IgD-negative memory B cell (primary cell): ENCODE measurements at regions not wholly inside any gene's neighbourhood (a gene's known extent, or its start where the extent isn't known, plus 50 kb on each side); places are given as distances from the start of the nearest gene placed in this dataset.
"Not testable (repeated sequence)": the region's sequence is repeated elsewhere in the genome, so short reads cannot be mapped to it uniquely, and the experiment has no call there.

ENCODE experiments used
- H3K27ac Mint-ChIP-seq, 3 donors: one replicate each; pipeline ENCODE4 v1.8.0; 2020 to 2022; ENCODE audit warnings: mild to moderate bottlenecking in 3 of 3, mixed read lengths in 3 of 3, moderate library complexity in 1 of 3
- H3K27me3 Mint-ChIP-seq: one replicate; pipeline ENCODE4 v1.8.0; 2021; ENCODE audit warnings: mixed read lengths
- H3K36me3 Mint-ChIP-seq: one replicate; pipeline ENCODE4 v1.8.0; 2020; ENCODE audit warnings: mild to moderate bottlenecking, mixed read lengths
- H3K4me1 Mint-ChIP-seq, 3 donors: one replicate each; pipeline ENCODE4 v1.8.0; 2020 to 2022; ENCODE audit warnings: mixed read lengths in 3 of 3, mild to moderate bottlenecking in 1 of 3
- H3K4me3 Mint-ChIP-seq, 4 donors: one replicate each; pipeline ENCODE4 v1.8.0; 2020 to 2022; ENCODE audit warnings: mild to moderate bottlenecking in 4 of 4, mixed read lengths in 4 of 4, moderate library complexity in 3 of 4
- H3K9me3 Mint-ChIP-seq, 3 donors: one replicate each; pipeline ENCODE4 v1.8.0; 2020 to 2021; ENCODE audit warnings: mixed read lengths in 3 of 3, mild to moderate bottlenecking in 1 of 3

GRCh38 chr6:49225471-49225870, 237.6 kb downstream of the MMUT start:
- no peaks in the 10 kb centered on the region for H3K27me3 Mint-ChIP-seq
- H3K27ac Mint-ChIP-seq = peak overlapping the region in 1 of 3 donors; percentile 82
- no peaks in the 10 kb centered on the region for H3K4me1 Mint-ChIP-seq
- H3K36me3 Mint-ChIP-seq = no peaks in the 10 kb centered on the region
- H3K4me3 Mint-ChIP-seq = no peak overlapping the region
- peaks cover 6 to 21% (median 7%) of the 10 kb centered on the region in 3 donors for H3K9me3 Mint-ChIP-seq

GRCh38 chr6:49220293-49220692, 242.8 kb downstream of the MMUT start:
- Mint-ChIP-seq H3K4me1 (no peaks in the 10 kb centered on the region), H3K36me3 (peaks cover 1% of the 10 kb centered on the region), H3K4me3 (no peak overlapping the region), H3K27ac (no peak overlapping the region), H3K9me3 (peaks cover 8 to 32% (median 9%) of the 10 kb centered on the region in 3 donors), H3K27me3 (no peaks in the 10 kb centered on the region)

- no peak overlapping the region for H3K27ac Mint-ChIP-seq
- H3K27me3 Mint-ChIP-seq = no peaks in the 10 kb centered on the region
- no peaks in the 10 kb centered on the region for H3K36me3 Mint-ChIP-seq
- peaks cover 5 to 13% (median 13%) of the 10 kb centered on the region in 3 donors for H3K9me3 Mint-ChIP-seq
- H3K4me3 Mint-ChIP-seq = no peak overlapping the region
- no peaks in the 10 kb centered on the region for H3K4me1 Mint-ChIP-seq
These were observed 257.5 kb downstream of the MMUT start for GRCh38 chr6:49205526-49205925.

- Mint-ChIP-seq H3K4me3 (no peak overlapping the region), H3K9me3 (peaks cover 5 to 16% (median 11%) of the 10 kb centered on the region in 3 donors), H3K4me1 (no peaks in the 10 kb centered on the region), H3K36me3 (no peaks in the 10 kb centered on the region), H3K27ac (no peak overlapping the region), H3K27me3 (no peaks in the 10 kb centered on the region)
These were observed 260.0 kb downstream of the MMUT start for GRCh38 chr6:49202924-49203536.

- H3K27ac Mint-ChIP-seq = no peak overlapping the region
- H3K9me3 Mint-ChIP-seq = peaks cover 0 to 15% (median 6%) of the 10 kb centered on the region in 3 donors
- H3K36me3 Mint-ChIP-seq = peaks cover 2% of the 10 kb centered on the region
- no peaks in the 10 kb centered on the region for H3K27me3 Mint-ChIP-seq
- H3K4me3 Mint-ChIP-seq = no peak overlapping the region
- no peaks in the 10 kb centered on the region for H3K4me1 Mint-ChIP-seq
These were observed 265.0 kb downstream of the MMUT start for GRCh38 chr6:49198015-49198414.

GRCh38 chr6:49162379-49162778, 300.7 kb downstream of the MMUT start:
- H3K4me1 Mint-ChIP-seq, H3K27ac Mint-ChIP-seq, H3K36me3 Mint-ChIP-seq, H3K27me3 Mint-ChIP-seq, H3K4me3 Mint-ChIP-seq: not testable (repeated sequence)
- H3K9me3 Mint-ChIP-seq = peaks cover 3 to 12% (median 8%) of the 10 kb centered on the region in 3 donors

GRCh38 chr6:49155316-49155715, 307.7 kb downstream of the MMUT start:
- H3K4me1 Mint-ChIP-seq = no peaks in the 10 kb centered on the region
- H3K27ac Mint-ChIP-seq = no peak overlapping the region
- H3K36me3 Mint-ChIP-seq = no peaks in the 10 kb centered on the region
- H3K27me3 Mint-ChIP-seq = no peaks in the 10 kb centered on the region
- no peak overlapping the region for H3K4me3 Mint-ChIP-seq
- peaks cover 0 to 7% (median 5%) of the 10 kb centered on the region in 3 donors for H3K9me3 Mint-ChIP-seq

- Mint-ChIP-seq H3K27me3 (no peaks in the 10 kb centered on the region), H3K9me3 (peaks cover 6 to 7% (median 7%) of the 10 kb centered on the region in 3 donors), H3K36me3 (no peaks in the 10 kb centered on the region), H3K27ac (no peak overlapping the region), H3K4me3 (no peak overlapping the region), H3K4me1 (no peaks in the 10 kb centered on the region)
These were observed 311.1 kb downstream of the MMUT start for GRCh38 chr6:49151957-49152356.

GRCh38 chr6:49151461-49151860, 311.6 kb downstream of the MMUT start:
- Mint-ChIP-seq H3K9me3 (peaks cover 6 to 7% (median 7%) of the 10 kb centered on the region in 3 donors), H3K4me1 (no peaks in the 10 kb centered on the region), H3K27ac (no peak overlapping the region), H3K4me3 (no peak overlapping the region), H3K27me3 (no peaks in the 10 kb centered on the region), H3K36me3 (no peaks in the 10 kb centered on the region)

GRCh38 chr6:49151033-49151432, 312.0 kb downstream of the MMUT start:
- H3K27ac Mint-ChIP-seq = no peak overlapping the region
- peaks cover 6 to 8% (median 7%) of the 10 kb centered on the region in 3 donors for H3K9me3 Mint-ChIP-seq
- H3K4me1 Mint-ChIP-seq = no peaks in the 10 kb centered on the region
- H3K4me3 Mint-ChIP-seq = no peak overlapping the region
- no peaks in the 10 kb centered on the region for H3K27me3 Mint-ChIP-seq
- H3K36me3 Mint-ChIP-seq = no peaks in the 10 kb centered on the region

- Mint-ChIP-seq H3K27ac (no peak overlapping the region), H3K36me3 (no peaks in the 10 kb centered on the region)
These were observed 317.8 kb downstream of the MMUT start for GRCh38 chr6:49145280-49145679.

GRCh38 chr6:49142421-49143151, 320.5 kb downstream of the MMUT start:
- Mint-ChIP-seq H3K4me1 (no peaks in the 10 kb centered on the region), H3K9me3 (peaks cover 3 to 8% (median 6%) of the 10 kb centered on the region in 3 donors), H3K4me3 (no peak overlapping the region), H3K27me3 (no peaks in the 10 kb centered on the region), H3K36me3 (no peaks in the 10 kb centered on the region), H3K27ac (no peak overlapping the region)

More at GRCh38 chr6:49145280-49145679, 317.8 kb downstream of the MMUT start:
- Mint-ChIP-seq H3K9me3 (peaks cover 3 to 15% (median 6%) of the 10 kb centered on the region in 3 donors), H3K4me1 (no peaks in the 10 kb centered on the region), H3K4me3 (no peak overlapping the region), H3K27me3 (no peaks in the 10 kb centered on the region)

GRCh38 chr6:49121970-49122369, 341.1 kb downstream of the MMUT start:
- Mint-ChIP-seq H3K9me3 (peaks cover 4 to 12% (median 6%) of the 10 kb centered on the region in 3 donors), H3K4me1 (peaks cover 0 to 2% (median 0%) of the 10 kb centered on the region in 3 donors), H3K36me3 (peaks cover 2% of the 10 kb centered on the region), H3K27me3 (no peaks in the 10 kb centered on the region), H3K4me3 (no peak overlapping the region), H3K27ac (no peak overlapping the region)

GRCh38 chr6:49118478-49118877, 344.6 kb downstream of the MMUT start:
- H3K9me3 Mint-ChIP-seq = peaks cover 3 to 8% (median 6%) of the 10 kb centered on the region in 3 donors
- H3K36me3 Mint-ChIP-seq = peaks cover 2% of the 10 kb centered on the region
- H3K4me1 Mint-ChIP-seq = no peaks in the 10 kb centered on the region
- H3K27ac Mint-ChIP-seq = no peak overlapping the region
- H3K4me3 Mint-ChIP-seq = no peak overlapping the region
- H3K27me3 Mint-ChIP-seq = no peaks in the 10 kb centered on the region

GRCh38 chr6:49110916-49111315, 352.1 kb downstream of the MMUT start:
- no peaks in the 10 kb centered on the region for H3K4me1 Mint-ChIP-seq
- peaks cover 4 to 7% (median 6%) of the 10 kb centered on the region in 3 donors for H3K9me3 Mint-ChIP-seq
- no peaks in the 10 kb centered on the region for H3K36me3 Mint-ChIP-seq
- no peak overlapping the region for H3K27ac Mint-ChIP-seq
- no peaks in the 10 kb centered on the region for H3K27me3 Mint-ChIP-seq
- H3K4me3 Mint-ChIP-seq = no peak overlapping the region

- H3K27me3 Mint-ChIP-seq, H3K27ac Mint-ChIP-seq, H3K9me3 Mint-ChIP-seq, H3K36me3 Mint-ChIP-seq, H3K4me1 Mint-ChIP-seq, H3K4me3 Mint-ChIP-seq: not testable (repeated sequence)
These were observed 365.4 kb downstream of the MMUT start for GRCh38 chr6:49097664-49098063.
